MM.1S (cell line): ENCODE measurements at regions not wholly inside any gene's neighbourhood (a gene's known extent, or its start where the extent isn't known, plus 50 kb on each side); places are given as distances from the start of the nearest gene placed in this dataset.

ENCODE experiments used
- CTCF ChIP-seq: fragments of 300-600 bp; sonication (generic); IDR thresholded peaks from 2 replicates; pipeline ENCODE4 v1.5.1; 2016; ENCODE audit warnings: antibody characterized with exemption, low read length, mixed read lengths
- EZH2 ChIP-seq: fragments of 300-600 bp; sonication (generic); optimal IDR thresholded peaks from 2 replicates; pipeline ENCODE3; 2017; ENCODE audit warnings: low read depth, mild to moderate bottlenecking, antibody characterized with exemption, low read length, mixed read lengths
- EZH2phosphoT487 ChIP-seq: fragments of 300-600 bp; sonication (generic); IDR thresholded peaks from 2 replicates; pipeline ENCODE4 v1.6.1; 2018; ENCODE audit warnings: antibody characterized with exemption, low read length

- TF ChIP-seq CTCF (no peak), EZH2 (no peak), EZH2phosphoT487 (no peak)
Measured at GRCh38 chr10:10515479-10516204, 502.0 kb upstream of the CELF2 start.
